ENCODE measurements at regions not wholly inside any gene's neighbourhood (a gene's known extent, or its start where the extent isn't known, plus 50 kb on each side); places are given as distances from the start of the nearest gene placed in this dataset.
A peak's percentile ranks its signal among the peaks of the same experiment; 100 is the strongest.

GRCh38 chr20:6685626-6686025, 81.9 kb upstream of the BMP2 start:
- no peaks in the 10 kb centered on the region for H3K4me1 ChIP-seq (ENCODE audit: control insufficient read depth, insufficient read depth, low read depth, low read length)
- no peak overlapping the region for H2BK120ac ChIP-seq (ENCODE audit: low read depth, low read length)
- WGBS = 80% methylated on average over 1 of the region's 4 CpGs
- H2AFZ ChIP-seq (ENCODE audit: low read depth, low read length) = no peak overlapping the region
- H2AK5ac ChIP-seq (ENCODE audit: low read length, severe bottlenecking) = no peak overlapping the region
- H4K91ac ChIP-seq (ENCODE audit: low read length) = no peak overlapping the region
- H3K23ac ChIP-seq (ENCODE audit: low read length in 2 of 2) = no peak overlapping the region
- no peak overlapping the region for H3K4ac ChIP-seq (ENCODE audit: low read depth in 1 of 2, low read length in 2 of 2)
- H3K79me1 ChIP-seq (replicated peaks; ENCODE audit: low read length, poor library complexity, severe bottlenecking) = no peaks in the 10 kb centered on the region
- no peak overlapping the region for H3K18ac ChIP-seq (ENCODE audit: low read depth in 1 of 2, low read length in 2 of 2)
- H3K36me3 ChIP-seq (ENCODE audit: control insufficient read depth in 1 of 2, insufficient read depth in 2 of 2, low read depth in 1 of 2, low read length in 2 of 2) = no peaks in the 10 kb centered on the region
- H3K27me3 ChIP-seq (ENCODE audit: control insufficient read depth in 1 of 2, insufficient read depth in 1 of 2, low read length in 2 of 2) = peaks cover 5 to 7% of the 10 kb centered on the region in 2 experiments
- H4K8ac ChIP-seq (ENCODE audit: low read length) = no peak overlapping the region
- H2BK12ac ChIP-seq (ENCODE audit: low read length in 2 of 2) = no peak overlapping the region
- H3K4me2 ChIP-seq (ENCODE audit: low read length, poor library complexity, severe bottlenecking) = no peak overlapping the region
- no peak overlapping the region for H2BK15ac ChIP-seq (ENCODE audit: low read depth, poor library complexity, severe bottlenecking)
- H3K14ac ChIP-seq (ENCODE audit: low read length in 2 of 2) = no peak overlapping the region
- no peak overlapping the region for H3K4me3 ChIP-seq (ENCODE audit: insufficient read depth in 1 of 2, low read depth in 1 of 2, low read length in 2 of 2)
- no peak overlapping the region for H3K9ac ChIP-seq (ENCODE audit: low read length)
- no peak overlapping the region for H3K27ac ChIP-seq (ENCODE audit: low read length, poor library complexity, severe bottlenecking)
- no peaks in the 10 kb centered on the region for H3K9me3 ChIP-seq (ENCODE audit: control insufficient read depth, low read length)
- no peak overlapping the region for H2BK5ac ChIP-seq (ENCODE audit: low read depth, low read length, poor library complexity, severe bottlenecking)
- no peak for DNase-seq

- no peak overlapping the region for H3K18ac ChIP-seq (ENCODE audit: low read depth in 1 of 2, low read length in 2 of 2)
- no peak overlapping the region for H3K4ac ChIP-seq (ENCODE audit: low read depth in 1 of 2, low read length in 2 of 2)
- peak; percentile 43 for DNase-seq
- no peaks in the 10 kb centered on the region for H3K36me3 ChIP-seq (ENCODE audit: control insufficient read depth in 1 of 2, insufficient read depth in 2 of 2, low read depth in 1 of 2, low read length in 2 of 2)
- 73% methylated on average over 5 of the region's 5 CpGs for WGBS
- no peaks in the 10 kb centered on the region for H3K9me3 ChIP-seq (ENCODE audit: control insufficient read depth, low read length)
- peaks cover 5 to 9% of the 10 kb centered on the region in 2 experiments for H3K27me3 ChIP-seq (ENCODE audit: control insufficient read depth in 1 of 2, insufficient read depth in 1 of 2, low read length in 2 of 2)
- no peak overlapping the region for H2AFZ ChIP-seq (ENCODE audit: low read depth, low read length)
- H3K4me1 ChIP-seq (ENCODE audit: control insufficient read depth, insufficient read depth, low read depth, low read length) = no peaks in the 10 kb centered on the region
- H2BK15ac ChIP-seq (ENCODE audit: low read depth, poor library complexity, severe bottlenecking) = no peak overlapping the region
- no peak overlapping the region for H2AK5ac ChIP-seq (ENCODE audit: low read length, severe bottlenecking)
- no peak overlapping the region for H4K91ac ChIP-seq (ENCODE audit: low read length)
- H3K9ac ChIP-seq (ENCODE audit: low read length) = no peak overlapping the region
- H3K79me1 ChIP-seq (replicated peaks; ENCODE audit: low read length, poor library complexity, severe bottlenecking) = no peaks in the 10 kb centered on the region
- no peak overlapping the region for H3K4me2 ChIP-seq (ENCODE audit: low read length, poor library complexity, severe bottlenecking)
- no peak overlapping the region for H3K27ac ChIP-seq (ENCODE audit: low read length, poor library complexity, severe bottlenecking)
- H3K14ac ChIP-seq (ENCODE audit: low read length in 2 of 2) = no peak overlapping the region
- H4K8ac ChIP-seq (ENCODE audit: low read length) = no peak overlapping the region
- H3K4me3 ChIP-seq (ENCODE audit: insufficient read depth in 1 of 2, low read depth in 1 of 2, low read length in 2 of 2) = no peak overlapping the region
- H2BK12ac ChIP-seq (ENCODE audit: low read length in 2 of 2) = no peak overlapping the region
- no peak overlapping the region for H2BK120ac ChIP-seq (ENCODE audit: low read depth, low read length)
- H3K23ac ChIP-seq (ENCODE audit: low read length in 2 of 2) = no peak overlapping the region
- no peak overlapping the region for H2BK5ac ChIP-seq (ENCODE audit: low read depth, low read length, poor library complexity, severe bottlenecking)
These were observed 82.3 kb upstream of the BMP2 start for GRCh38 chr20:6685181-6685582.

- Histone ChIP-seq H3K27me3 (ENCODE audit: control insufficient read depth in 1 of 2, insufficient read depth in 1 of 2, low read length in 2 of 2) (peaks cover 5 to 9% of the 10 kb centered on the region in 2 experiments), H3K4me2 (ENCODE audit: low read length, poor library complexity, severe bottlenecking) (no peak overlapping the region), H4K8ac (ENCODE audit: low read length) (no peak overlapping the region), H4K91ac (ENCODE audit: low read length) (no peak overlapping the region), H3K27ac (ENCODE audit: low read length, poor library complexity, severe bottlenecking) (no peak overlapping the region), H3K18ac (ENCODE audit: low read depth in 1 of 2, low read length in 2 of 2) (no peak overlapping the region), H3K14ac (ENCODE audit: low read length in 2 of 2) (no peak overlapping the region), H3K9ac (ENCODE audit: low read length) (no peak overlapping the region), H2BK5ac (ENCODE audit: low read depth, low read length, poor library complexity, severe bottlenecking) (no peak overlapping the region), H3K36me3 (ENCODE audit: control insufficient read depth in 1 of 2, insufficient read depth in 2 of 2, low read depth in 1 of 2, low read length in 2 of 2) (no peaks in the 10 kb centered on the region), H2BK120ac (ENCODE audit: low read depth, low read length) (no peak overlapping the region), H2AFZ (ENCODE audit: low read depth, low read length) (no peak overlapping the region), H3K23ac (ENCODE audit: low read length in 2 of 2) (no peak overlapping the region), H3K79me1 (replicated peaks; ENCODE audit: low read length, poor library complexity, severe bottlenecking) (no peaks in the 10 kb centered on the region), H3K4me3 (ENCODE audit: insufficient read depth in 1 of 2, low read depth in 1 of 2, low read length in 2 of 2) (no peak overlapping the region), H3K9me3 (ENCODE audit: control insufficient read depth, low read length) (no peaks in the 10 kb centered on the region), H2AK5ac (ENCODE audit: low read length, severe bottlenecking) (no peak overlapping the region), H2BK12ac (ENCODE audit: low read length in 2 of 2) (no peak overlapping the region), H3K4me1 (ENCODE audit: control insufficient read depth, insufficient read depth, low read depth, low read length) (no peaks in the 10 kb centered on the region), H3K4ac (ENCODE audit: low read depth in 1 of 2, low read length in 2 of 2) (no peak overlapping the region), H2BK15ac (ENCODE audit: low read depth, poor library complexity, severe bottlenecking) (no peak overlapping the region)
- WGBS = 96% methylated on average over 6 of the region's 9 CpGs
- DNase-seq = no peak
These were observed 84.2 kb upstream of the BMP2 start for GRCh38 chr20:6683021-6683977.

DNA sequence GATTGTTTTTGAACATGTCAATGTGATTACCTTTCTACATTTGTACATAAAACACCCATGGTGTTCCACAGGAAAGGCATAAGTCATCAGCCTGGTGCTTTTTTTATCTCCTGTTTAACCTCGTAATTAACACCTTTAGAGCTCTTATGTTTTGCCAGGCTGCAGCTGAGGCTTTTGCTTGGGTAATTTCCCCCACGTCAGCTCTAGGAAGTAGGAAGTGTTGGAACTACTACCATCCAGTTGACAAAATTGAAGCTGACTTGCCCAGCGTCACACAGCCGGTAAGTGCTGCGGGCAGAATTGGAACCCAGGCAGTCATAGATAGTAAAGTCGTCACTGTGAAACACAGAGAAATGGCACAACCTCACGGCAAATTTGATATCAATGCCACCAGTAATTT, 86.6 kb upstream of the BMP2 start:
- peaks cover 5 to 9% of the 10 kb centered on the region in 2 experiments for H3K27me3 ChIP-seq (ENCODE audit: control insufficient read depth in 1 of 2, insufficient read depth in 1 of 2, low read length in 2 of 2)
- DNase-seq = no peak
- no peak overlapping the region for H3K9ac ChIP-seq (ENCODE audit: low read length)
- H2BK120ac ChIP-seq (ENCODE audit: low read depth, low read length) = no peak overlapping the region
- H3K9me3 ChIP-seq (ENCODE audit: control insufficient read depth, low read length) = no peaks in the 10 kb centered on the region
- no peak overlapping the region for H4K91ac ChIP-seq (ENCODE audit: low read length)
- no peak overlapping the region for H3K4ac ChIP-seq (ENCODE audit: low read depth in 1 of 2, low read length in 2 of 2)
- H3K18ac ChIP-seq (ENCODE audit: low read depth in 1 of 2, low read length in 2 of 2) = no peak overlapping the region
- H2BK12ac ChIP-seq (ENCODE audit: low read length in 2 of 2) = no peak overlapping the region
- no peaks in the 10 kb centered on the region for H3K79me1 ChIP-seq (replicated peaks; ENCODE audit: low read length, poor library complexity, severe bottlenecking)
- 99% methylated on average over 7 of the region's 7 CpGs for WGBS
- H2AFZ ChIP-seq (ENCODE audit: low read depth, low read length) = no peak overlapping the region
- H3K14ac ChIP-seq (ENCODE audit: low read length in 2 of 2) = no peak overlapping the region
- no peak overlapping the region for H2AK5ac ChIP-seq (ENCODE audit: low read length, severe bottlenecking)
- no peak overlapping the region for H3K4me2 ChIP-seq (ENCODE audit: low read length, poor library complexity, severe bottlenecking)
- no peak overlapping the region for H2BK5ac ChIP-seq (ENCODE audit: low read depth, low read length, poor library complexity, severe bottlenecking)
- no peak overlapping the region for H4K8ac ChIP-seq (ENCODE audit: low read length)
- H3K27ac ChIP-seq (ENCODE audit: low read length, poor library complexity, severe bottlenecking) = no peak overlapping the region
- H3K36me3 ChIP-seq (ENCODE audit: control insufficient read depth in 1 of 2, insufficient read depth in 2 of 2, low read depth in 1 of 2, low read length in 2 of 2) = no peaks in the 10 kb centered on the region
- H3K4me3 ChIP-seq (ENCODE audit: insufficient read depth in 1 of 2, low read depth in 1 of 2, low read length in 2 of 2) = no peak overlapping the region
- no peak overlapping the region for H2BK15ac ChIP-seq (ENCODE audit: low read depth, poor library complexity, severe bottlenecking)
- H3K4me1 ChIP-seq (ENCODE audit: control insufficient read depth, insufficient read depth, low read depth, low read length) = no peaks in the 10 kb centered on the region
- H3K23ac ChIP-seq (ENCODE audit: low read length in 2 of 2) = no peak overlapping the region
